ENCODE measurements at regions not wholly inside any gene's neighbourhood (a gene's known extent, or its start where the extent isn't known, plus 50 kb on each side); places are given as distances from the start of the nearest gene placed in this dataset.

GRCh38 chr20:40956542-40957264, 71.9 kb upstream of the TOP1 start:
- DNase-seq (ENCODE audit: low read depth in 3 of 3), result no peak

GRCh38 chr20:40957265-40957760, 71.3 kb upstream of the TOP1 start:
- no peak for DNase-seq (ENCODE audit: low read depth in 3 of 3)

DNA sequence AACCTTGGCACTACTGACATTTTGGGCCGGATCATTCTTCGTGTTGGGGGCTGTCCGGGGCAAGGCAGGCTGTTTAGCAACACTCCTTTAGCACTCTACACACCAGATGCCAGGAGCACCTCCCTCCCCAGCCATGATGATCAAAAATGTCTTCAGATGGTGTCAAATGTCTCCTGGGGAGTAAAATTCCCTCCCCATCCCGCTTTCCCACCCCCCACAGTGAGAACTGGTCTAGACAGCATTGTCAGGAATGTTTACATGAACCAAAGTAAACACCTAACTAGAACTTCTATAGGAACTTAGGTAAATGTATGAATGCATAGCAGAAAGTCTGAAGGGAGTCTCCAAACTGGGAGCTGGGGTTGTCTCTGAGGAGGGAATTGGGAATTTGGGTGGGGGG, 70.0 kb upstream of the TOP1 start:
- DNase-seq (ENCODE audit: low read depth in 3 of 3), result no peak

GRCh38 chr20:40959325-40960092, 69.1 kb upstream of the TOP1 start:
- no peak for DNase-seq (ENCODE audit: low read depth in 3 of 3)

- DNase-seq (ENCODE audit: low read depth in 3 of 3), result no peak
These were observed 68.5 kb upstream of the TOP1 start for GRCh38 chr20:40960101-40960500.

DNA sequence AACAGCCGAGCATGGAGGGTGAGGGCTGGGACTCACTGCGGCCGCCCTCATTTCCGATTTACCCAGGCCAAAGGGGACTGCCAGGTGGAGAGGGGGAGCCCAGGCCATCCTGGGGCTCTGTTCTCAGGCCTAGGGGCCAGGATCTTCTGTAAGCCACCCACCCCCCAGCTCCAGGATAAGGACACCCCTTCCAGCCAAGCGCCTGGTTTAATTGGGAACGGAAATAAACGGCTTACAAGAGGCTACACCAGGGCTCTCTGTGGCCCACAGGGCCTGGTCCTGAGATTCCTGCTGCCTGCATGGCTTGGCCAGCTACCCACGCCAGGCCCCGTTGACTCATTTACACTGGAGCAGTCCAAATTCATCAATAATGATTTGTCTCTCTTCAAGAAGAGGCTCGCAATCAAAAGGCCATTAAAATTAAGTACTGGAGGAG, 68.1 kb upstream of the TOP1 start:
- no peak for DNase-seq (ENCODE audit: low read depth in 3 of 3)

GRCh38 chr20:40961176-40961575, 67.4 kb upstream of the TOP1 start:
- DNase-seq (ENCODE audit: low read depth in 3 of 3), result no peak

DNA sequence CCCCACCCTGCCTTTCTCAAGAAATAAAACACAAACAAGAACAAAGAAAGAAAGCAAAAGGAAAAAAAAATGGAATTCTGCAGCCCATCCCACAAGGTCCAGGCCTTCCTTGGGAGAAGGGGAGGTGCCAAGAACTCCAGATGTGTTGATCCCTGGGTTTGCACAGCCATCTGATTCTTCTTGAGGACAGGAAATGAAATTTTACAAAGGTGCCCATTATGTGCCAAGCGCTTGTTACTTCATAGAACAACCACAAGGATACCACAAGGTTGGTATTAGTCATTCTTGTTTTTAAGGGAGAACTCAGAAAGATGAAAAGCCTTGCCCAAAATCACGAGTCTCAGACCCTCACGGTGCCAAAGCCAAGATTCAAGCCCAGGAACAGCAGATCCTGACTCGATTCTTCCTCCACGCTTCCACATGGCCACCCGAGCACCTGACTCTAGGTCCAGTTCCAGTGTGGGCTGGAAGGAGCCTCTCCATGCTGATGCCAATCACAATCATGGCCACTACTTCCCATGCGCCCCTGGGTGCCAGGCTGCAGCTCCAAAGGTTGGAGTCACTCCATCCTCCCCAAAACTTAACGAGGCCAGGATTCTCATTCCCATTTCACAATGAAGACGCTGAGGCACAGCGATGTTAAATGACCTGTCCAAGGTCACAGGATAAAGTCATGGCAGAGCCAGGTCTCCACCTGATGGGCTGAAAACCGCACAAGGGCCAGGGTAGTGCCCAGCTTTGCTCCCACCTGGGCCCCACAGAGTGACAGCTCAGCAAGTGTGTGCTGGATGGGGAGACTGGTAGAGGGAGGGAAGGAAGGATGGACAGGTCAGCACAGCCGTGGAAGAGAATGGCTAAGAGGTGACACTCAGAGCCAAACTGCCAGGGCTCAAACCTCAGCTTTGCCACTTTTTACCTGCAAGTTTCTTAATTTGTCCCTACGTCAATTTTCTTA, 66.7 kb upstream of the TOP1 start:
- no peak for DNase-seq (ENCODE audit: low read depth in 3 of 3)

DNA sequence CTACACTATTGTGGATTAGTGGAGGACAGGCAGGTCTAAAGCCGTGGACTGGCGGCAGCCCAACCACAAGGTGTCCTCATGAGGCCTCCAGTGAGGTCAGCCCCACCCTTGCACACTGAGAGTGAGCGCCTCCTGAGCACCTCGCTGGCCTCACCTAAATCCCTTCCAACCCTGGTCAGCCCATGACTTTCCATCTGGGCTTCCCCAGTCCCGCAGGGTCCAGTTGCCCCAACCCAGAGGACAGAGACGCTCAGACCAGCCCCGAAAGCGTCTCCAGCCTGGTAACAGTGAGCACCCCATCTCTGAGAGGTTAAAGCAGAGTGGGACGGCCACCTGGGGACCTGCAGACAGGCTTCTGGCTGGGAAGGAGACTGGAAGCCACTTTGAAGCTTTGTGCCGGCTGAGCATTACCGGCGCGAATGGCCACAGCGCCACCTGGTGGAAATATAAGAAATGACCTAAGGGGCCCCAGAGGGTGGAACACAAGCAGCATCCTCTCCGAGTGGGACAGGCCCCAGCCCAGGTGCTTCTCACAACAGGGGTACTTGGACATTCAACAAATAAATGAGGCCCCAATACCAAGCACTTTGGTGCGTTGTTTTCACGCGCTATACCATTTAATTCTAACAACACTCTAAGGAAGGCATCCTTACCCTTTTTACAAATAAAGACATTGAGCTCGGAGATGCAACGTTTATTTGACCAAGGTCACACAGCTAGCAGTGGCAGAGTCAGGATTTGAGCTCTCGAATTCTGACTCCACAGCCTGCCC, 65.7 kb upstream of the TOP1 start:
- peak; percentile 52 to 66 (median 59) for DNase-seq (ENCODE audit: low read depth in 3 of 3)

- no peak for DNase-seq (ENCODE audit: low read depth in 3 of 3)
These were observed 65.1 kb upstream of the TOP1 start for GRCh38 chr20:40963505-40963845.

GRCh38 chr20:40965671-40966070, 63.0 kb upstream of the TOP1 start:
- DNase-seq (ENCODE audit: low read depth in 3 of 3), result no peak

- DNase-seq (ENCODE audit: low read depth in 3 of 3), result no peak
These were observed 62.5 kb upstream of the TOP1 start for GRCh38 chr20:40966103-40966502.

DNA sequence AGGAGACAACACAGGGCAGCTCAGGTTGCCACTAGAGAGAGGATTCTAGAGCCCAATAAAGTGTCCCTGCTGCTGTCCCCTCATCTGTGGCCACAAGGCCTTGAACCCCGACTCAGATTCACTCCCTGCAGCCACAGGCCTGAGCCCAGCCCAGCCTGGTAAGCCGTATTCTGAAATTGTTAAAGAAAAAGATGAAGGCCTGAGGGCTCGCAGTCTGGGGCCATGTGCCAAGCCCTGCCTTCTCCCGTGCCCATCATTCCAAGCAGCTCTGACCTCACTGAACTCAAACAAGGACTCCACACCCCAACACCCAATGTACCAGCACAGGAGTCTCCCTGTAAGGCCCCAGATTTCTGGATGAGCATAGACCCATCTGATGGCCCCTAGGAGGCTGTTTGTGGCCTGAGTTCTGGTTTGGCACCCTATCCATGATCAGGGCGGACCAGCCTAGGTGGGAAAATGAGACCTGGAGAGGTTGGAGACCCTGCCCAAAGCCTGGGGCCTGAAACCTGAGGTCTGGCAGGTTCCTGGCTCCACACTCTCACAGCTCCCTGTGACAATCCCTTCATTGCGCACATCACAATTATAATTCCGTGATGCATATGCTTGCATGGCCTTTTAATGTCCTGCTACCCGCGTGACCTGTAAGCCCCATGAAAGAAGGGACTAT, 62.0 kb upstream of the TOP1 start:
- no peak for DNase-seq (ENCODE audit: low read depth in 3 of 3)

DNA sequence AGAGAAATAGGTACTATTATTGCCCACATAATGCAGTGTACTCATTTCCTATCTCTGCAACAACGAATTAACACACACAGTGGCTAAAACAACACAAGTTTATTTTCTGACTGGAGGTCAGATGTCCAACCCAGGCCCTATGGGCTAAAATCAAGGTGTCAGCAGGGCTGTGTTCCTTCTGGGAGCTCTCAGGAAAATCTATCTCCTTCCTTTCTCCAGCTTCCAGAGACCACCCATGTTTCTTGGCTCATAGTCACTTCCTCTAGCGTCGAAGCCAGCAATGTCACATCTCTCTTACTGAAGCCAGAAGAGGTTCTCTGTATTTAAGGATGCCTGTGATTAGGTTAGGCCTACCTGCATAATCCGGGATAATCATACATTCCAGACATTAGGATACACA, 60.9 kb upstream of the TOP1 start:
- no peak for DNase-seq (ENCODE audit: low read depth in 3 of 3)

- peak; percentile 68 to 85 (median 81) for DNase-seq (ENCODE audit: low read depth in 3 of 3)
These were observed 59.6 kb upstream of the TOP1 start for GRCh38 chr20:40968816-40969562.

DNA sequence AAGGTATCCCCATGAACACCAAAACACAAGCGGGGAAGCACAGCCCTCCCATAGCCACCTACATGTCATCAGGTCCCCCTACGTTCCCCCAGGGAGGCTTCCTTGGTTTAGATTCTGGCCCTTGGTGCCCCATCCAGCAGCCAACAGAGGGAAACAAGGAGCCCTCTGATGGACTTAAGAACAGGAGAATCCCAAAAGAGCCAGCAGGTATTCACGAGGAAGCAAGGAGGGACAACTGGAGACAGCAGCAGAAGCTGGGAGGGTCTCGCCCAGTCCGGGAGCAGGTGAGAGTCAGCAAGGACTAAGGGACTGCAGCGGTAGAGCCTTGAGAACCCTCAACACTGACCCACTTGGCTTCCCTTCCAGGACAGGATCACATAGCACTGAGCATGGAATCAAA, 58.4 kb upstream of the TOP1 start:
- no peak for DNase-seq (ENCODE audit: low read depth in 3 of 3)

- no peak for DNase-seq (ENCODE audit: low read depth in 3 of 3)
These were observed 51.4 kb upstream of the TOP1 start for GRCh38 chr20:40977218-40977617.

GRCh38 chr20:40978761-40979160, 49.9 kb upstream of the TOP1 start:
- DNase-seq (ENCODE audit: low read depth in 3 of 3), result no peak

Measured in stimulated activated CD4-positive, alpha-beta T cell treated with anti-CD3 and anti-CD28 coated beads, TNF-alpha, amount 100 ng/mL, for 48 hours (primary cell).